ENCODE measurements at regions not wholly inside any gene's neighbourhood (a gene's known extent, or its start where the extent isn't known, plus 50 kb on each side); places are given as distances from the start of the nearest gene placed in this dataset.
"Not testable (repeated sequence)": the region's sequence is repeated elsewhere in the genome, so short reads cannot be mapped to it uniquely, and the experiment has no call there.

GRCh38 chr13:50230662-50230978 lies 215.4 kb downstream of the KCNRG start:
- DNase-seq (ENCODE audit: low read depth in 2 of 2) = no peak
- no peak overlapping the region for H3K4me3 ChIP-seq (replicated peaks in 1 of 2; ENCODE audit: low read depth in 2 of 2, low read length in 2 of 2)
- TF ChIP-seq CTCF (IDR thresholded peaks at IDR 0.05; ENCODE audit: low read depth, low read length) = no peak

- not testable (repeated sequence) for H3K4me3 ChIP-seq (replicated peaks in 1 of 2; ENCODE audit: low read depth in 2 of 2, low read length in 2 of 2)
Observed at GRCh38 chr13:50233574-50233973, 218.3 kb downstream of the KCNRG start.

GRCh38 chr13:50235604-50236342 lies 220.5 kb downstream of the KCNRG start:
- TF ChIP-seq CTCF (IDR thresholded peaks at IDR 0.05; ENCODE audit: low read depth, low read length) = no peak
- H3K4me3 ChIP-seq (replicated peaks in 1 of 2; ENCODE audit: low read depth in 2 of 2, low read length in 2 of 2) = no peak overlapping the region
- DNase-seq (ENCODE audit: low read depth in 2 of 2) = no peak

More at GRCh38 chr13:50233574-50233973, 218.3 kb downstream of the KCNRG start:
- not testable (repeated sequence) for DNase-seq (ENCODE audit: low read depth in 2 of 2)

GRCh38 chr13:50236898-50237318 lies 221.7 kb downstream of the KCNRG start:
- DNase-seq (ENCODE audit: low read depth in 2 of 2) = peak; percentile 11 to 38
- H3K4me3 ChIP-seq (replicated peaks in 1 of 2; ENCODE audit: low read depth in 2 of 2, low read length in 2 of 2) = no peak overlapping the region

GRCh38 chr13:50238922-50239321 lies 223.7 kb downstream of the KCNRG start:
- DNase-seq (ENCODE audit: low read depth in 2 of 2) = no peak
- no peak overlapping the region for H3K4me3 ChIP-seq (replicated peaks in 1 of 2; ENCODE audit: low read depth in 2 of 2, low read length in 2 of 2)
- TF ChIP-seq CTCF (IDR thresholded peaks at IDR 0.05; ENCODE audit: low read depth, low read length) = no peak

More at GRCh38 chr13:50236898-50237318, 221.7 kb downstream of the KCNRG start:
- no peak for TF ChIP-seq CTCF (IDR thresholded peaks at IDR 0.05; ENCODE audit: low read depth, low read length)

- no peak for TF ChIP-seq CTCF (IDR thresholded peaks at IDR 0.05; ENCODE audit: low read depth, low read length)
- H3K4me3 ChIP-seq (replicated peaks in 1 of 2; ENCODE audit: low read depth in 2 of 2, low read length in 2 of 2) = no peak overlapping the region
- DNase-seq (ENCODE audit: low read depth in 2 of 2) = peak in 1 of 2 donors; percentile 50
Observed at GRCh38 chr13:50241479-50241878, 226.2 kb downstream of the KCNRG start.

GRCh38 chr13:50243931-50244330 lies 228.7 kb downstream of the KCNRG start:
- no peak for DNase-seq (ENCODE audit: low read depth in 2 of 2)
- H3K4me3 ChIP-seq (replicated peaks in 1 of 2; ENCODE audit: low read depth in 2 of 2, low read length in 2 of 2) = no peak overlapping the region
- no peak for TF ChIP-seq CTCF (IDR thresholded peaks at IDR 0.05; ENCODE audit: low read depth, low read length)
